ENCODE measurements at regions not wholly inside any gene's neighbourhood (a gene's known extent, or its start where the extent isn't known, plus 50 kb on each side); places are given as distances from the start of the nearest gene placed in this dataset.

DNA sequence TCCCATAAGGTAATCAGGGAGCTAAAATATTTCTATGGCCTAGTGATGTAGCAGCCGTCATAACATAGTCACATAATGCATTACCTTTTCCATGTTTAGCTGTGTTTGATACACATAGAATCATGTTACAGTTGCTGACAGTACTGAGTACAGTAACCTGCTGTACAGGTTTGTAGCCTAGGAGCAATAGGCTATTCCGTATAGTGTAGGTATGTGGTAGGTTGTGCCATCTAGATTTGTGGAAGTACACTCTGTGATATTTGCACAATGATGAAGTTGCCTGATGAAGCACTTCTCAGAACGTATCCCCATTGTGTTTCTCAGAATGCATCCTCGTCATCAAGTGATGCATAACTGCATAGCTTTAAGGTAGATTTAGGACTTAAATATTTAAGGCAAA, 495.6 kb upstream of the ZFP42 start:
- Histone ChIP-seq H3K27ac (no peak overlapping the region), H3K9me3 (ENCODE audit: low read depth) (no peaks in the 10 kb centered on the region), H3K79me2 (peaks cover 40% of the 10 kb centered on the region), H3K27me3 (no peaks in the 10 kb centered on the region), H4K20me1 (ENCODE audit: insufficient read depth, poor library complexity, severe bottlenecking) (no peaks in the 10 kb centered on the region), H3K36me3 (replicated peaks; ENCODE audit: insufficient read depth, low read depth) (no peaks in the 10 kb centered on the region), H3K4me2 (no peak overlapping the region), H2AFZ (no peak overlapping the region), H3K4me3 (no peak overlapping the region), H3K9me2 (replicated peaks; ENCODE audit: insufficient read depth) (no peaks in the 10 kb centered on the region), H3K4me1 (ENCODE audit: insufficient read depth) (peaks cover 4% of the 10 kb centered on the region)
- WGBS (ENCODE audit: low lambda C conversion rate, missing lambda C conversion rate), result 86% methylated on average over 4 of the region's 4 CpGs
- TF ChIP-seq EZH2phosphoT487 (IDR thresholded peaks at IDR 0.05; ENCODE audit: low read depth, severe bottlenecking, unreplicated experiment) (no peak), EZH2 (IDR thresholded peaks at IDR 0.05; ENCODE audit: borderline replicate concordance) (no peak)
- TF ChIP-seq, protein P1, sequence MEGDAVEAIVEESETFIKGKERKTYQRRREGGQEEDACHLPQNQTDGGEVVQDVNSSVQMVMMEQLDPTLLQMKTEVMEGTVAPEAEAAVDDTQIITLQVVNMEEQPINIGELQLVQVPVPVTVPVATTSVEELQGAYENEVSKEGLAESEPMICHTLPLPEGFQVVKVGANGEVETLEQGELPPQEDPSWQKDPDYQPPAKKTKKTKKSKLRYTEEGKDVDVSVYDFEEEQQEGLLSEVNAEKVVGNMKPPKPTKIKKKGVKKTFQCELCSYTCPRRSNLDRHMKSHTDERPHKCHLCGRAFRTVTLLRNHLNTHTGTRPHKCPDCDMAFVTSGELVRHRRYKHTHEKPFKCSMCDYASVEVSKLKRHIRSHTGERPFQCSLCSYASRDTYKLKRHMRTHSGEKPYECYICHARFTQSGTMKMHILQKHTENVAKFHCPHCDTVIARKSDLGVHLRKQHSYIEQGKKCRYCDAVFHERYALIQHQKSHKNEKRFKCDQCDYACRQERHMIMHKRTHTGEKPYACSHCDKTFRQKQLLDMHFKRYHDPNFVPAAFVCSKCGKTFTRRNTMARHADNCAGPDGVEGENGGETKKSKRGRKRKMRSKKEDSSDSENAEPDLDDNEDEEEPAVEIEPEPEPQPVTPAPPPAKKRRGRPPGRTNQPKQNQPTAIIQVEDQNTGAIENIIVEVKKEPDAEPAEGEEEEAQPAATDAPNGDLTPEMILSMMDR (IDR thresholded peaks at IDR 0.05; ENCODE audit: poor library complexity), result no peak
- DNase-seq (ENCODE audit: low spot score), result no peak

- TF ChIP-seq, protein P1 (IDR thresholded peaks at IDR 0.05; ENCODE audit: poor library complexity), result no peak
- TF ChIP-seq EZH2phosphoT487 (IDR thresholded peaks at IDR 0.05; ENCODE audit: low read depth, severe bottlenecking, unreplicated experiment) (no peak), EZH2 (IDR thresholded peaks at IDR 0.05; ENCODE audit: borderline replicate concordance) (no peak)
- peak overlapping the region; percentile 24 for H3K4me2 ChIP-seq
- no peaks in the 10 kb centered on the region for H4K20me1 ChIP-seq (ENCODE audit: insufficient read depth, poor library complexity, severe bottlenecking)
- H3K4me1 ChIP-seq (ENCODE audit: insufficient read depth), result peaks cover 4% of the 10 kb centered on the region
- H3K9me2 ChIP-seq (replicated peaks; ENCODE audit: insufficient read depth), result no peaks in the 10 kb centered on the region
- no peak overlapping the region for H2AFZ ChIP-seq
- no peak overlapping the region for H3K27ac ChIP-seq
- H3K9me3 ChIP-seq (ENCODE audit: low read depth), result no peaks in the 10 kb centered on the region
- no peak overlapping the region for H3K4me3 ChIP-seq
- no peak for DNase-seq (ENCODE audit: low spot score)
- H3K79me2 ChIP-seq, result peaks cover 40% of the 10 kb centered on the region
- no peaks in the 10 kb centered on the region for H3K27me3 ChIP-seq
- H3K36me3 ChIP-seq (replicated peaks; ENCODE audit: insufficient read depth, low read depth), result no peaks in the 10 kb centered on the region
- 84% methylated on average over 1 of the region's 1 CpG for WGBS (ENCODE audit: low lambda C conversion rate, missing lambda C conversion rate)
Observed at GRCh38 chr4:187500796-187501195, 494.8 kb upstream of the ZFP42 start.

DNA sequence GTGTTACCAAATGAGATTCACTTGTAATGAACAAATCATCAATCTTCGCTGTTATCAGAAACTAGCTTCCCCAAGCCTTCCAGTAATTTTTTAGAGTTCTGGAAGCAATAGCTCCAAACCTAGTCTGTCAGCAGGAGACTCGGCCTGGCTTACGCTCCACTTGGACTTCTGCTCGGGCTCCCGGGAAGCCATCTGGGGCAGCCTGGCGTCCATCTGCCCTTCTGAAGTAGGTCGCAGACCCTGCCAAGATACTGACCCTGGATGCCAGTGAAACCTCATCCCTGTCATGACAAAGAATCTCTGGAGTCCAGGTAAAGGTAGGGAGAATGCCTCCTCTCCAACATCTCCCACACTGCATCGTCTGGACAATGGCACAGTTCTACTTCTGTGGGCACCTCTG, 493.8 kb upstream of the ZFP42 start:
- Histone ChIP-seq H3K27ac (no peak overlapping the region), H2AFZ (no peak overlapping the region), H4K20me1 (ENCODE audit: insufficient read depth, poor library complexity, severe bottlenecking) (no peaks in the 10 kb centered on the region), H3K36me3 (replicated peaks; ENCODE audit: insufficient read depth, low read depth) (no peaks in the 10 kb centered on the region), H3K4me2 (peak overlapping the region; percentile 24), H3K9me3 (ENCODE audit: low read depth) (no peaks in the 10 kb centered on the region), H3K27me3 (no peaks in the 10 kb centered on the region), H3K4me1 (ENCODE audit: insufficient read depth) (peaks cover 4% of the 10 kb centered on the region), H3K9me2 (replicated peaks; ENCODE audit: insufficient read depth) (no peaks in the 10 kb centered on the region), H3K4me3 (no peak overlapping the region), H3K79me2 (peaks cover 40% of the 10 kb centered on the region)
- WGBS (ENCODE audit: low lambda C conversion rate, missing lambda C conversion rate), result 88% methylated on average over 8 of the region's 8 CpGs
- no peak for DNase-seq (ENCODE audit: low spot score)
- TF ChIP-seq EZH2phosphoT487 (IDR thresholded peaks at IDR 0.05; ENCODE audit: low read depth, severe bottlenecking, unreplicated experiment) (no peak), EZH2 (IDR thresholded peaks at IDR 0.05; ENCODE audit: borderline replicate concordance) (no peak)
- TF ChIP-seq, protein P1 (IDR thresholded peaks at IDR 0.05; ENCODE audit: poor library complexity), result no peak

Measured in hepatocyte (in vitro differentiated cells).